ENCODE measurements at regions not wholly inside any gene's neighbourhood (a gene's known extent, or its start where the extent isn't known, plus 50 kb on each side); places are given as distances from the start of the nearest gene placed in this dataset.

GRCh38 chr18:10290638-10291235 is 163.7 kb upstream of the APCDD1 start:
- no peak for DNase-seq

DNA sequence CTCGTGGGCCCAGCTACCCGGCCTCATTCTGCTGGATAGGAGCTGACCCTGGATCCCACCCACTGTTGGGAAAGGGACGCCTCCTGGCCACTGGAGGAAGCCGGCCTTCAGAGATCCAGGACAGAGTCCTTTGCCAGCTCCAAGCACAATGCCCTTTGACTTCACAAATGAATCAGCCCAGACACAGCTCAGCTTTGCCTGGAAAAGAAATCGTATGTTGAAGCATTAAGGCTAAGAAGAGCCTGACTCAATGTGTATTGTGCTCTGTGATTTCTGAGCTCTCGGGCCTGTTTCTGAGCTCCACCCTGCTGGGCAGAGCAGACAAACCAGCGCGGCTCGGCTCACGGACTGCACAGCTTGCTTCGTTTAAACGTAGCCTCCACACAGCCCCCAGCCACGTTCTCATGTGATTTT is 162.9 kb upstream of the APCDD1 start:
- DNase-seq = no peak

- no peak for DNase-seq
Observed at GRCh38 chr18:10293966-10294365, 160.5 kb upstream of the APCDD1 start.

DNA sequence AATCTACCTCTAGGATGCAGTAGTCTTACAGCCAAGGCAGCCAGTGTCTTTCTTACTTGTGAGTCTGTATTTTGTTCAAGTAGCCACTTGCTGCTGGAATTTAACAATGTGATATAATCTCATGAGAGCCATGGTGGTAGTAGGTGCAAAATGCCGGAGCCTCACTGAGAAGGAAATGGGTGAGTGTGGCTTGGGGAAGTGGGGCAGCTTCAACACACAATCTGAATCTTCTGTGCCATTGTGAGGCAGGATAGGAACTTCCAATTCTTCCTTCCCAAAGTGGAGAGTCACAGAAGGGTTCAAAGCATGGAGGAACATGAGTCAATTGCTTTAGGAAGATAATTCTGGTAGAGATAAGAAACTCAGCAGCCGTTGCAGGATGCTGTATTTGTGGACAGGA is 158.7 kb upstream of the APCDD1 start:
- no peak for DNase-seq

DNA sequence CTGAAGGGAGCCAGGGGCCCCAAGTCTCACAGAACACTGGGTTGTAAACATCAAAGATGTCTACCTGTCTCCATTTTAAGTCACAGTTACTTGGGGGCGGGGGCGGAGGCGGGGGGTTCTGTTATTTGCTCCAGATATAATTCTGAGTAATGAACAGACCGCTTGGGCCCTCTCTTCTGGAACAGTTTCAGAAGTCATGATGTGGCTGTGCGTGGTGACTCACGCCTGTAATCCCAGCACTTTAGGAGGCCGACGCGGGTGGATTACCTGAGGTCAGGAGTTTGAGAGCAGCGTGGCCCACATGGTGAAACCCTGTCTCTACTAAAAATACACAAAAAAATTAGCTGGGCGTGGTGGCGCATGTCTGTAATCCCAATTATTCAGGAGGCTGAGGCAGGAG is 157.9 kb upstream of the APCDD1 start:
- no peak for DNase-seq

GRCh38 chr18:10297086-10297485 is 157.3 kb upstream of the APCDD1 start:
- DNase-seq = no peak

DNA sequence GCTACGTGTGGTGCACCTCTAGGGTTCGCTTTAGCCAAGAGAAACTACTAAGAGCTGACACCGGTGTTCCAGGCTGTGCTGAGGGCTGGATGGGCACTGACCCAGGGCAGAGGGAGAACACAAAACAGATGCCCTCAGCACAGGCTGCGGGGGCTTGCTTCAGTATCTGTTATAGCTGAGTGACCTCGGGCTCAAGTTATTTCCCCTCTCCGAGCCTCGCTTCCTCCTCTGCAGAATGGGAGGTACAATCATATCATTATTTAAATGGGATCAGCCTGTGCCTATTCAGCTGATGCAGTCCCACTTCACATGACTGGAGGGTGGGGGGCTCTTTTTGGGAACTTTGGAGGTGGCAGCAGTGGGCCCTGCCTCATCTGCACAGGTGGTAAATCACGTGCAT is 156.1 kb upstream of the APCDD1 start:
- no peak for DNase-seq

GRCh38 chr18:10299643-10300042 is 154.8 kb upstream of the APCDD1 start:
- no peak for DNase-seq

DNA sequence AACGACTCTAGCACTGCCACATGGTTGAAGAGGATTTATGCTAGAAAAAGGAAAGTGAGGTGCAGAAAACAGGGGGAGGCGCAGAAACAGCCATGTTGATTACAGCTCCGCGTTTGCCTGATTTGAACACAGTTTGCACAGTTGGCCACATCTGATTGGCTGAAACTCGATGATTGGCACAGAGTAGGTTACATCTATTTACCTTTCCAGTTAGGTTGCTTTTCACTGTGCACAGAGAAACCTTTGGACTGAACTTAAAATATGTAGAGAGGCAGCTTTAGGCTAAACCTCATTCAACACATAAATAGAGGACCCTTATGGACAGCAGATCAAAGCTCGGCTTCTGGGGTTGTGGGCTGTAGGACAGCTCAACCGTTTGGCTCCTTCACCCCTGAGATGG is 153.7 kb upstream of the APCDD1 start:
- DNase-seq = no peak

DNA sequence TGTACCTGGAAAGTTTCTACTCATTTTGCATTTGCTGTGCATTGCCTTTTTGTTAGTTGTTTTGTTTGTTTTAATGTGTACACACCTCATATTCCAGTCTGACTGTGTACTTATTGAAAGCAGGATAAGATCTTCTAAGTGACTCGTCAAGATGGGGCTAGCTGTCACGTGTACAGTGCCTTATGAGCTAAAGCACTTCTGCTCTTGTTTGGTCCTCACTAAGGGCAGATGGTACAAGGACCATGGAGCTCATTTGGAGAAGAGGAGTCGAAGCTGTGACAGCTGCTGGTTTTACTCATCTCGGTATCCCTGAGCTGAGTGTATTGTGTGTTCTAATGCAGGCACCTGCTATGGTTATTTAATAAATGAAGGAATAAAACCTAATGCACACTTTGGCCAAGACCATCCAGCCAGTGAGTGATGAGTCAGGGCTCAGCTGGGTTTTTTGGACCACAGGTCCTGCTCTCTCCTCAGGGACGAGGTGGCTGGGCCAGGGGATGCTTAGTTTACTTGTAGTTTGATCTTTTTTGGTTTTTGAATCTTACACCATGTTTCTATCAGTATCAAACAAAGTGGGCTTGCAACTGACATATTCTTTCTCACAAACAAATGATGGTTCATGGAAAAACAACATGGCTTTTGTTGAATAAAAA is 152.5 kb upstream of the APCDD1 start:
- DNase-seq = no peak

GRCh38 chr18:10303171-10303570 is 151.3 kb upstream of the APCDD1 start:
- DNase-seq = no peak

DNA sequence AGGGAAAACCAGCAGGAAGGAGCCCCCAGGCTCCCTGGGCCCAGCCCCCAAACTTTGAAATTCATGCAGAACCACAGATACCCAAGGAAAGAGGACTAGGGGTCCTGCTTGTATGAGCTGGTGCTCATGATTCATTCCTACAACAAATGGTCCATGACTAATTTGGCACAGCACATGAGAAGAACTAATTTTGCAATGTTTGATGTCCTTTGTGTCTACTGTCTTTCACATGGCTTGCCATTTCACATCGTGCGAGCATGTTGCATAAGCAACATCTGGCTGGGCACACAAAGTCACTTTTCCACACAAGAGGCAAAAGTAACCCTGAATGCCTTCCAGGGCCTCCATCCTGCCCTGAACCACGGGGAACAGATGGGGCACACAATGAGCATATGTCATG is 149.6 kb upstream of the APCDD1 start:
- DNase-seq = no peak

DNA sequence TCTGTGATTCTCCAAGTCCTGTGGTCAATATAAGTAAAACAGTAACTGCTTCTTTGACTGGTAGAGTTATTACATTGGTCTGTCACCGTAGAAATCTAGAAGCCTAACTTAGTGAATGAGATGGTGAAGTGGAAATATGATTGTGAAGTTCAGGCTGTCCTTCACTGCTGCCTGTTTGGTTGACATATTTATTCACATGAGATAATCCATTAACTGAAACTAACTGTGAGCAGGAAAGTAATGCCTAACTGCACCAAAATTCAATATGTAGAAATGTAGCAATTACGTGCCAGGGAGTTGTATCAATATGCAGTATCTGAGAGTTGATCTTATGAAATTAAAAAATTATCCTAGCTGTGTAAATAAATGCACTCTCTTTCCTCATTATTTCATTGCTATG is 147.7 kb upstream of the APCDD1 start:
- DNase-seq = no peak

DNA sequence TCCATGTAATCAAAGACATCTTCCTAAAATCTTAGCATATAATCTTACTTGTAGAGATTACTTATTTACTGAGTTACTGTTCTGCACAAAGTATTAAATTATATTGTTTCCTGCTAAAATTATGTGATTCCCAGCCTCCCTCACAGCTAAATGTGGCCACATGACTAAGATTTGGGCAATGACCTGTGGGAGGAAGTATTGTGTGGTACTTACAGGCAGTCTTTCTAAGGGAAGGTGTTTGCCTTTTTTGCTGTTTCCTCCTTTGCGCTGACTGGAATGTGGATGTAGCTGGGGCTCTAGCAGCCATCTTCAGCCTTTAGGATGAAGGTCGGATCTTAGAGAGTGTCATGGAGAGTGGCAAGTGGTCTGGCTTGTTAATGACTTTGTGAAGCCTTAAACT is 146.3 kb upstream of the APCDD1 start:
- no peak for DNase-seq

DNA sequence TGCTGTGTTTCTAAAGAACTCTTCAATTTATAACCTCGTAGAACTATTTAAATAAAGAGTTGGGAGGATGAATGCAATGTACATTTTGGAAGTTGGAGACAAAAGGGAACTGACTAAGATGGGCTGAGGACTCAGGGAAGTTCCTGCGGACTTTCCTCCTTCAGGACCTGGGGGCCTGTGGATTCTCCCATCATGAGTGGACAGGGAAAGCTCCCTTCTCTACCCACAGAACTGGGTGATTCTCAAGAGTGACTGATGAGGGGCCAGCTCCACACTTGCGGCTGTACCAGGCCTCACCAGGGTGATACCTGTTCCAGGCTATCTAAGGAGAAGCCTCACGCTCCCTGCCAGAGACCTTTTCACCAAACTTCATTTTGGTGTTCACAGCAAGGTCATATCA is 143.8 kb upstream of the APCDD1 start:
- no peak for DNase-seq

DNA sequence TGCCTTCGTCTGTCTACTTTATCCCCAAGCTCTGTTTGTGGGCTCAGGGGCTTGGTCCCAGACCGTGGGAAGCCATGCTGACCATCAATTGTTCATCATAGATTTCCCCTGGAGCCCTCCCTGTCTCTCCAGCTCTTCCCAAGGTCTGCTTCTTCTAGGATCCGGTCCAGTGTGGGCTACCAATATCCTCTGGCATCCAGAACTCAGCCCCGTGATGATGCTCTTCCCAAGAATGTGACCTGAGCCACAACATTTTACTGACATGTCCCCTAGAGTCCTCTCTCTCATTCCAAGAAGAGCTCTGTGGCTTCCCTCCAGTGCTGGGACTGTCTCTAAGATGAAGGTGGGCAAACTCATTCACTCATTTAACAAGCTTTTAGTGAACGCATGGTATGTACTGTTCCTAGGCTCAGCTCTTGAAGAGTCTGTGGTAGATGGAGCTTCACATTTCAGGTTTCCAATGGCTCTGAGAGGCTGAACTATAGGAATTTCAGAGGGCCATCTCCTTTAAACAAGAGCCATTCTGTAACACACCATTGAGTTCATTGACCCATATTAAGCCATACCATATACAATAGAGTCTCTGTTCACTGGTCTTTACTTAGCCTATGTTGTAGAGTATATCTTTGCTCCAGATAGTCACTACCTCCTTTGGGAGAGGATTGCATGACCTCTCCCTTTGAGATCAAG is 142.0 kb upstream of the APCDD1 start:
- DNase-seq = no peak

- no peak for DNase-seq
Observed at GRCh38 chr18:10313016-10313342, 141.5 kb upstream of the APCDD1 start.

DNA sequence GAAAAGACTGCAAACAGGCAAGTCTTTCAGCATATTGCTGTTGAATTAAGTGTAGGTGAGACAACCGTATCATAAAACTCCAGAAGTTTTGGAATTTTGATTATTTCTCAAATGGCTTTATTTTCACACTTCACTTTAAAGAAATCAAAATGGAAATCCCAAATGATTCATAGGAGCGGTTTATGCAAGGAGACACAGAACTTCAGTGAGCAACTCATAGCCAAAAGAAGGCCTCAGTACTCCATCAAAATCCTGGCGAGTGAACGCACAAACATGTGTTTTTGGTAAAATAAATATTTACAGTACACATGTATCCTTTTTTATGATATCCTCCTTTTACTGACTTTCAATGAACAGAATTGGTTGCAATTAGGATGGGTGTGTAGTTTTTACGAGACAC is 140.4 kb upstream of the APCDD1 start:
- DNase-seq = no peak

GRCh38 chr18:10315522-10315921 is 138.9 kb upstream of the APCDD1 start:
- no peak for DNase-seq

DNA sequence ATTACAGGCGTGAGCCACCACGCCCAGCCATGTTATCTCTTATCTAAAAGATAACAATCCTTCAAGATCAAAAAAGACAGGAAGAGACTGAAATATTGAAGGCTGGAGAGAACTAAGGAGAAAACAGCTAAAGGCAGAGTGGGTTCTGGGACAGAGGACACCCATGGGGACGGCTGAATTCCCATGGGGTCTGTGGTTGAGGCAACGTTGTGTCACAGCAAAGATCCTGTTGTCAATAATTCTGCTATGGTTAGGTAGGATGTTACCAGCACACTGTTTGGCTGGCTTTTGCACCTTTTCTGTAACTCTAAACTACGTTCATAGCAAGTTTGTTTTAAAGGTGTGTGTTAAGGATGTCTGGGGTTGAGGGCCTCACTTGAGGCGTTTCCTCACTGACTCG is 137.7 kb upstream of the APCDD1 start:
- no peak for DNase-seq

- no peak for DNase-seq
Observed at GRCh38 chr18:10317864-10318690, 136.4 kb upstream of the APCDD1 start.

DNA sequence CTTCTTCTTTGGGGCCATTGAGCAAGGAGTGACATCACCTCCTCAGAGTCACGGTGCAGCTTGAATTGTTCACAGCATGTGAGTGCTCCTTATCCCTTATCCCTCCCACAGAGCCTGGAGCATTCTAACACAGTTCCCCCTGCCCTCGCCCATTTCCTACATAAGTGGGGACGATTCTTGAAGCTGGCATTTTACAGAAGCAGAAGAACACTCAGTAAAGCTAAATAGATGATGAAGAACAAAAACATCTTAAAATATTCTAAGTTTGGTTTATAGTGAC is 135.8 kb upstream of the APCDD1 start:
- no peak for DNase-seq

GRCh38 chr18:10319026-10319425 is 135.4 kb upstream of the APCDD1 start:
- DNase-seq = no peak

- no peak for DNase-seq
Observed at GRCh38 chr18:10319914-10320600, 134.4 kb upstream of the APCDD1 start.
